ENCODE measurements at regions not wholly inside any gene's neighbourhood (a gene's known extent, or its start where the extent isn't known, plus 50 kb on each side); places are given as distances from the start of the nearest gene placed in this dataset.

DNA sequence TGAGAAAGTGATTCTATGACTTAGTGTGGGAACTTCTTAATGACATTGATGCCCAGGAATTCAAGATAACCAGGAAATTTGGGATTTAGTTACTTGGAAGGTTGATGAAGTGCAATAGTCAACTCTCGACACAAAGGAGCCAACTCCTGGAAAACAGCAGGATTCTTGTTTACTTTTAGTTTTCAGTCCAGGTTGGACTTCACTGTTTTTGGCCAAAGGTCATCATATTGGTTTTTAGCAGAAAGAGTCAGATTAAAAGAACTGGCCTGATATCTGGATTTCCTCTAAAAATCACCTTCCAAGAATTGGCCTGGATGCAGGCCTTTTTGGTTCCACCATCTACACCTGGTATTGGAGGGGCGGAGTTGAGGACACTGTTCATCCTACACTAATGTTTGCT is 60.1 kb upstream of the SALL1 start:
- H3K9me3 ChIP-seq (ENCODE audit: control insufficient read depth, low read length): no peaks in the 10 kb centered on the region
- H3K4me3 ChIP-seq (ENCODE audit: insufficient read depth, low read depth, low read length, poor library complexity, severe bottlenecking): no peak overlapping the region
- no peaks in the 10 kb centered on the region for H3K4me1 ChIP-seq (ENCODE audit: control insufficient read depth, insufficient read depth, low read length, poor library complexity, severe bottlenecking)
- no peaks in the 10 kb centered on the region for H3K36me3 ChIP-seq (ENCODE audit: control insufficient read depth, insufficient read depth, low read length)
- H3K27ac ChIP-seq (ENCODE audit: insufficient read depth, low read length, poor library complexity, severe bottlenecking): no peak overlapping the region
- H3K27me3 ChIP-seq (replicated peaks; ENCODE audit: control insufficient read depth, insufficient read depth, low read length, poor library complexity, severe bottlenecking): peaks cover 4% of the 10 kb centered on the region
- no peak for DNase-seq

DNA sequence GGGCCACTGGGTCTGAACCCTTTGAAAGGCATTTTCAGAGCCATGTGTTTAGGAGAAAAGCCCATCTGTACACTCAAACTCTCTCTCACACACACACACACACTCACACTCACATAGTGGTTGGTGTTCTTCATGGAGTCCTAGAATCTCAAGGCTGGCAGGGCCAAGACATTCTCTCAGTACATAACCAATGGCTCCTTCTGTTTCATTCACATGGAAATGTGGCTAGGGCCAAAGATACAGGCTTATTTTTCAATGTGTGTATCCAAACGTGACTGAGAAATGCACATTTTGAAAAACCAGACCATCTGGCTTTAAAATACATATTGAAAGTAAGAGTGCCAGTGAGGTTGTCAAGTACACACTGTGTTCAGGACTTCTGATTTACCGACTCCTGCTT is 59.0 kb upstream of the SALL1 start:
- no peak for DNase-seq
- Histone ChIP-seq H3K4me1 (ENCODE audit: control insufficient read depth, insufficient read depth, low read length, poor library complexity, severe bottlenecking) (no peaks in the 10 kb centered on the region), H3K9me3 (ENCODE audit: control insufficient read depth, low read length) (no peaks in the 10 kb centered on the region), H3K27me3 (replicated peaks; ENCODE audit: control insufficient read depth, insufficient read depth, low read length, poor library complexity, severe bottlenecking) (peaks cover 4% of the 10 kb centered on the region), H3K36me3 (ENCODE audit: control insufficient read depth, insufficient read depth, low read length) (no peaks in the 10 kb centered on the region), H3K27ac (ENCODE audit: insufficient read depth, low read length, poor library complexity, severe bottlenecking) (no peak overlapping the region), H3K4me3 (ENCODE audit: insufficient read depth, low read depth, low read length, poor library complexity, severe bottlenecking) (no peak overlapping the region)

- no peaks in the 10 kb centered on the region for H3K27me3 ChIP-seq (replicated peaks; ENCODE audit: control insufficient read depth, insufficient read depth, low read length, poor library complexity, severe bottlenecking)
- H3K9me3 ChIP-seq (ENCODE audit: control insufficient read depth, low read length): no peaks in the 10 kb centered on the region
- no peak for DNase-seq
- H3K4me3 ChIP-seq (ENCODE audit: insufficient read depth, low read depth, low read length, poor library complexity, severe bottlenecking): no peak overlapping the region
- no peaks in the 10 kb centered on the region for H3K4me1 ChIP-seq (ENCODE audit: control insufficient read depth, insufficient read depth, low read length, poor library complexity, severe bottlenecking)
- H3K27ac ChIP-seq (ENCODE audit: insufficient read depth, low read length, poor library complexity, severe bottlenecking): no peak overlapping the region
- H3K36me3 ChIP-seq (ENCODE audit: control insufficient read depth, insufficient read depth, low read length): no peaks in the 10 kb centered on the region
Observed at GRCh38 chr16:51201604-51202003, 50.5 kb upstream of the SALL1 start.

Data from effector memory CD4-positive, alpha-beta T cell (primary cell).